Ishikawa (cell line): ENCODE measurements at regions not wholly inside any gene's neighbourhood (a gene's known extent, or its start where the extent isn't known, plus 50 kb on each side); places are given as distances from the start of the nearest gene placed in this dataset.

Source experiments
- CREB1 ChIP-seq: IDR thresholded peaks from 2 replicates; pipeline ENCODE4 v1.6.1; 2012; ENCODE audit warnings: low read depth
- TAF1 ChIP-seq: IDR thresholded peaks from 2 replicates; pipeline ENCODE4 v1.6.1; 2012; ENCODE audit warnings: low read depth, mild to moderate bottlenecking
- YY1 ChIP-seq: IDR thresholded peaks from 2 replicates; pipeline ENCODE4 v1.6.1; 2012; ENCODE audit warnings: low read depth
- TF ChIP-seq, protein P1 (sequence below): IDR thresholded peaks from 2 replicates; pipeline ENCODE4 v1.6.1; 2012; ENCODE audit warnings: low read depth, mild to moderate bottlenecking
- TF ChIP-seq, protein P2 (sequence below): IDR thresholded peaks from 2 replicates; pipeline ENCODE4 v1.6.1; 2012

- TF ChIP-seq, protein P1, sequence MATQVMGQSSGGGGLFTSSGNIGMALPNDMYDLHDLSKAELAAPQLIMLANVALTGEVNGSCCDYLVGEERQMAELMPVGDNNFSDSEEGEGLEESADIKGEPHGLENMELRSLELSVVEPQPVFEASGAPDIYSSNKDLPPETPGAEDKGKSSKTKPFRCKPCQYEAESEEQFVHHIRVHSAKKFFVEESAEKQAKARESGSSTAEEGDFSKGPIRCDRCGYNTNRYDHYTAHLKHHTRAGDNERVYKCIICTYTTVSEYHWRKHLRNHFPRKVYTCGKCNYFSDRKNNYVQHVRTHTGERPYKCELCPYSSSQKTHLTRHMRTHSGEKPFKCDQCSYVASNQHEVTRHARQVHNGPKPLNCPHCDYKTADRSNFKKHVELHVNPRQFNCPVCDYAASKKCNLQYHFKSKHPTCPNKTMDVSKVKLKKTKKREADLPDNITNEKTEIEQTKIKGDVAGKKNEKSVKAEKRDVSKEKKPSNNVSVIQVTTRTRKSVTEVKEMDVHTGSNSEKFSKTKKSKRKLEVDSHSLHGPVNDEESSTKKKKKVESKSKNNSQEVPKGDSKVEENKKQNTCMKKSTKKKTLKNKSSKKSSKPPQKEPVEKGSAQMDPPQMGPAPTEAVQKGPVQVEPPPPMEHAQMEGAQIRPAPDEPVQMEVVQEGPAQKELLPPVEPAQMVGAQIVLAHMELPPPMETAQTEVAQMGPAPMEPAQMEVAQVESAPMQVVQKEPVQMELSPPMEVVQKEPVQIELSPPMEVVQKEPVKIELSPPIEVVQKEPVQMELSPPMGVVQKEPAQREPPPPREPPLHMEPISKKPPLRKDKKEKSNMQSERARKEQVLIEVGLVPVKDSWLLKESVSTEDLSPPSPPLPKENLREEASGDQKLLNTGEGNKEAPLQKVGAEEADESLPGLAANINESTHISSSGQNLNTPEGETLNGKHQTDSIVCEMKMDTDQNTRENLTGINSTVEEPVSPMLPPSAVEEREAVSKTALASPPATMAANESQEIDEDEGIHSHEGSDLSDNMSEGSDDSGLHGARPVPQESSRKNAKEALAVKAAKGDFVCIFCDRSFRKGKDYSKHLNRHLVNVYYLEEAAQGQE: no peak
- TF ChIP-seq, protein P2, sequence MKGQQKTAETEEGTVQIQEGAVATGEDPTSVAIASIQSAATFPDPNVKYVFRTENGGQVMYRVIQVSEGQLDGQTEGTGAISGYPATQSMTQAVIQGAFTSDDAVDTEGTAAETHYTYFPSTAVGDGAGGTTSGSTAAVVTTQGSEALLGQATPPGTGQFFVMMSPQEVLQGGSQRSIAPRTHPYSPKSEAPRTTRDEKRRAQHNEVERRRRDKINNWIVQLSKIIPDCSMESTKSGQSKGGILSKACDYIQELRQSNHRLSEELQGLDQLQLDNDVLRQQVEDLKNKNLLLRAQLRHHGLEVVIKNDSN: no peak
- TF ChIP-seq TAF1 (no peak), YY1 (no peak), CREB1 (no peak)
These were observed 147.3 kb upstream of the CDIN1 start for GRCh38 chr15:36432161-36432560.
